Tibial artery (tissue), 4 donors: ENCODE measurements at regions not wholly inside any gene's neighbourhood (a gene's known extent, or its start where the extent isn't known, plus 50 kb on each side); places are given as distances from the start of the nearest gene placed in this dataset.

ENCODE experiments used
- DNase-seq, 2 donors: peaks; one replicate each; pipeline ENCODE4 v3.0.0-alpha.2; 2019
- H3K27ac ChIP-seq, 2 donors: fragments of 200-600 bp; sonication (generic) in 1 of 2; 1 replicate in 1 of 2; 2 replicates in 1 of 2; pipeline ENCODE4 v1.5.1; 2018 to 2019; ENCODE audit warnings: mild to moderate bottlenecking in 1 of 2
- H3K27me3 ChIP-seq, 2 donors: fragments of 200-600 bp; sonication (generic) in 1 of 2; one replicate each; pipeline versions ENCODE4 v1.5.1 to v1.6.0; 2016 to 2019
- H3K36me3 ChIP-seq, 3 donors: fragments of 200-600 bp; sonication (generic) in 2 of 3; one replicate each; pipeline ENCODE4 v1.5.1; 2016 to 2019; ENCODE audit warnings: mild to moderate bottlenecking in 2 of 3
- H3K4me1 ChIP-seq, 4 donors: fragments of 200-600 bp; sonication (generic) in 2 of 4; 1 replicate in 3 of 4; 2 replicates in 1 of 4; pipeline ENCODE4 v1.5.1; 2016 to 2019
- H3K4me3 ChIP-seq, 2 donors: fragments of 200-600 bp; sonication (generic) in 1 of 2; 1 replicate in 1 of 2; 2 replicates in 1 of 2; pipeline ENCODE4 v1.5.1; 2018 to 2019; ENCODE audit warnings: mild to moderate bottlenecking in 2 of 2
- H3K9me3 ChIP-seq, 3 donors: fragments of 200-600 bp; sonication (generic) in 1 of 3; one replicate each; pipeline ENCODE4 v1.5.1; 2016 to 2019
- intact Hi-C: fragments of 100-400 bp; cut with DNase I; formaldehyde crosslinking; loops from one replicate; pipeline ENCODE4 v1.15.0; 2023; ENCODE audit warnings: low total_unique reads
- TF ChIP-seq, protein P1 (sequence below), 2 experiments: fragments of 200-600 bp in 1 of 2; fragments of 450-650 bp in 1 of 2; IDR thresholded peaks; one replicate each; pipeline ENCODE4 v1.5.1; 2017 to 2019; ENCODE audit warnings: antibody characterized with exemption in 2 of 2, mild to moderate bottlenecking in 1 of 2, moderate library complexity in 1 of 2

DNA sequence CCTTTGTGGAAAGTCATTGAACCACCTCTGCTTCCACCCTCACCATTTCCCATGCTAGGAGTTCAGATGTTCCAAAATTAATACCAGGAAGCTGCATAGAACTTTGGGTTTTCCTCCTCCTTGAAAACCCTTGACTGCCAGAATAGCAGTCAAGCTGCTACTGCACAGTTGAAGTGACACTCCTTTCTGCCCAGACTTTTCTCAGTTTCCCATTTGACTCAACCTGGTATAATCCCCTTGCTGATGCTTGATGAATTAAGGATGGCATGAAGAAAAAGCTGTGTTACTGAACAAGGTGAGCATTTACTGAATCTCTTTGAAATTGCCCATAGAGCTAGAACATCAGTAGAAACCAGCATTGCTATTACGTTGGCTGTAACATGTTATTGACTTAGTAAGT lies 286.0 kb downstream of the EDEM1 start:
- TF ChIP-seq, protein P1, sequence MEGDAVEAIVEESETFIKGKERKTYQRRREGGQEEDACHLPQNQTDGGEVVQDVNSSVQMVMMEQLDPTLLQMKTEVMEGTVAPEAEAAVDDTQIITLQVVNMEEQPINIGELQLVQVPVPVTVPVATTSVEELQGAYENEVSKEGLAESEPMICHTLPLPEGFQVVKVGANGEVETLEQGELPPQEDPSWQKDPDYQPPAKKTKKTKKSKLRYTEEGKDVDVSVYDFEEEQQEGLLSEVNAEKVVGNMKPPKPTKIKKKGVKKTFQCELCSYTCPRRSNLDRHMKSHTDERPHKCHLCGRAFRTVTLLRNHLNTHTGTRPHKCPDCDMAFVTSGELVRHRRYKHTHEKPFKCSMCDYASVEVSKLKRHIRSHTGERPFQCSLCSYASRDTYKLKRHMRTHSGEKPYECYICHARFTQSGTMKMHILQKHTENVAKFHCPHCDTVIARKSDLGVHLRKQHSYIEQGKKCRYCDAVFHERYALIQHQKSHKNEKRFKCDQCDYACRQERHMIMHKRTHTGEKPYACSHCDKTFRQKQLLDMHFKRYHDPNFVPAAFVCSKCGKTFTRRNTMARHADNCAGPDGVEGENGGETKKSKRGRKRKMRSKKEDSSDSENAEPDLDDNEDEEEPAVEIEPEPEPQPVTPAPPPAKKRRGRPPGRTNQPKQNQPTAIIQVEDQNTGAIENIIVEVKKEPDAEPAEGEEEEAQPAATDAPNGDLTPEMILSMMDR (IDR thresholded peaks at IDR 0.05): no peak
- Histone ChIP-seq H3K9me3 (no peaks in the 10 kb centered on the region), H3K27ac (no peak overlapping the region), H3K4me3 (no peak overlapping the region), H3K36me3 (no peaks in the 10 kb centered on the region), H3K27me3 (no peaks in the 10 kb centered on the region), H3K4me1 (no peaks in the 10 kb centered on the region)
- intact Hi-C loops: no loop called here
- DNase-seq: no peak

DNA sequence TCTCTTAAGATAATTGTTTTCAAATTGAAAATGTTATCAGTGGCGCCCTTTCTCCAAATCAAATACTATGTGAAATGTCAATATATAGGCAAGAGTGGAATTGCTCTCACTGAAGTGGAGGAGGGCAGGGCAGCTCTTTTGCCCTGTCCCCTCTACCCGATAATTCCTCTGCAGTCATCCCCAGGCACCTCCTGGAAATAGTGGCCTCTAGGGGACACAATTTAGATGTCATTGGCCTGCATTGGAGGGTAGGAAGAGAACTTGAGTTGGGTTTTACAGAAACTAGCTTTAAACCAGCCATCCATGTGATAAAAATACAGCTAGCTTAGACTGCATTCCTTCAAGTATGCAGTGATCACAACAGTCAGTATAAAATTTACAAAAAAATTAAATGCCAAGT lies 288.9 kb downstream of the EDEM1 start:
- Histone ChIP-seq H3K27ac (no peak overlapping the region), H3K4me3 (no peak overlapping the region), H3K36me3 (no peaks in the 10 kb centered on the region), H3K4me1 (no peaks in the 10 kb centered on the region), H3K9me3 (no peaks in the 10 kb centered on the region), H3K27me3 (no peaks in the 10 kb centered on the region)
- intact Hi-C loops: no loop called here
- no peak for DNase-seq
- TF ChIP-seq, protein P1 (IDR thresholded peaks at IDR 0.05): no peak

DNA sequence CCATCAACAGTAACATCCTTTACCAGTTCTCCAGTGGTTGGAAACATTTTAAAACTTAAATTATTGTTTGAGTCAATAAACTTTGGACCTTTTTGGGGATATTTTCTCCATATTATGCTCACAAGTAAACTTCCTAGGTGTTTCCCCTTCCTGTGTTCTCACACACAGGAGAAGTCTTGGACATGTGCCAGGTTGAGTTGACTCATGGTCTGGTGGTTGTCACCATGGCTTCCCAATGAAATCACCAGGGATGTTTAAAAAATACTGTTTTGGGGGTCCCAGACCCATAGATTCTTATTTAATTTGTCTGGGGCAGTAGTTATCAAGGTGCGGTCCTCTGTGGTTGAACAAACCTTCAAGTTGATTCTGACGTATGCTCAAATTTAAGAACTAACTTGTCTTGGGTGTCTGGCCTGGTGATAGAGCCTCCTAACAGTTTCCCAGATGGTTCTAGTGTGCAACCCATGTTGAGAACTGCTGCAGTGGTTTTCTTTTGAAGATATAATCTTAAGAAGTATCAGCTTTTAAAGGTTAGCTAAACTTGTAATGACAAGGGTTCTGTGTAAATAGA lies 291.8 kb downstream of the EDEM1 start:
- H3K4me1 ChIP-seq: no peaks in the 10 kb centered on the region
- no peaks in the 10 kb centered on the region for H3K36me3 ChIP-seq
- TF ChIP-seq, protein P1 (IDR thresholded peaks at IDR 0.05): no peak
- no peaks in the 10 kb centered on the region for H3K27me3 ChIP-seq
- no peaks in the 10 kb centered on the region for H3K9me3 ChIP-seq
- no peak overlapping the region for H3K4me3 ChIP-seq
- intact Hi-C loops: no loop called here
- H3K27ac ChIP-seq: no peak overlapping the region
- DNase-seq: no peak

DNA sequence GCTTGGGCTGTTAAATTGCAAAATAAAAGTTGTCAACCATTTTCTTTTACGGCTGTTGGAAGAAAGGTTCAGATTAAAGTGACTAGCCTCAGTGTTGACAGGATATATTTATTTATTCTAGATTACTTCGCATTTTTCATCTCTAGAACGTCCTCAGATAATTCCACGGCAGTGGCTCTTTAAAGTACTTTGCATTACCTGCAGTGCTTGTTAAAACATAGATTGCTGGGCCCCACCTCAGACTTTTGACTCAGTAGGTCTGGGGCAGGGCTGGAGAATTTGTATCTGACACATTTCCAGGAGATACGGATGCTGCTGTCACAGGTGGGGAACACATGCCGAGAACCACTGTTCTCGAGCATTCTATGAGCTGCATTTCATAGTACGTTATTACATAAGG lies 292.7 kb downstream of the EDEM1 start:
- H3K27ac ChIP-seq: no peak overlapping the region
- no peaks in the 10 kb centered on the region for H3K36me3 ChIP-seq
- intact Hi-C loops: no loop called here
- no peaks in the 10 kb centered on the region for H3K27me3 ChIP-seq
- DNase-seq: no peak
- H3K4me3 ChIP-seq: no peak overlapping the region
- H3K4me1 ChIP-seq: no peaks in the 10 kb centered on the region
- TF ChIP-seq, protein P1 (IDR thresholded peaks at IDR 0.05): no peak
- no peaks in the 10 kb centered on the region for H3K9me3 ChIP-seq

DNA sequence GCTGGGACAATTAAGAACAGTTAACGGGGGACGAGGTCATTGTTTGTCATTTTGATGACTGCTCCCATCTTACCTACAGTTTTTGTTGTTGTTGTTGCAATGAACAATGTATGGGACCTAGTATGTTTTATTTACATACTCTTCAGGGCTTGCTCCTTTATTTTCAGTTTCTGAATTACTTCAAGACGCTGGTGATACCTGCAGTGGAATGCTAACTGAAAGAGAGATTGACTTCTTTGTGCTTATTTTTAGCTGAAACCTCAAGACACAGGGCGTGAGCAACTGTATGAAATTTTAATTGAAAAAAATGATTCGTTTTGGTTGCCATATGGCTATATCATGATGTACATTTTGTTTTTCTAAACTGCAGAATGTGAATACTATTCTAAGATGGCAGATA lies 297.9 kb downstream of the EDEM1 start:
- no peak overlapping the region for H3K4me3 ChIP-seq
- intact Hi-C loops: no loop called here
- no peak for DNase-seq
- H3K4me1 ChIP-seq: no peaks in the 10 kb centered on the region
- TF ChIP-seq, protein P1 (IDR thresholded peaks at IDR 0.05): no peak
- H3K27me3 ChIP-seq: no peaks in the 10 kb centered on the region
- H3K9me3 ChIP-seq: no peaks in the 10 kb centered on the region
- no peaks in the 10 kb centered on the region for H3K36me3 ChIP-seq
- no peak overlapping the region for H3K27ac ChIP-seq

DNA sequence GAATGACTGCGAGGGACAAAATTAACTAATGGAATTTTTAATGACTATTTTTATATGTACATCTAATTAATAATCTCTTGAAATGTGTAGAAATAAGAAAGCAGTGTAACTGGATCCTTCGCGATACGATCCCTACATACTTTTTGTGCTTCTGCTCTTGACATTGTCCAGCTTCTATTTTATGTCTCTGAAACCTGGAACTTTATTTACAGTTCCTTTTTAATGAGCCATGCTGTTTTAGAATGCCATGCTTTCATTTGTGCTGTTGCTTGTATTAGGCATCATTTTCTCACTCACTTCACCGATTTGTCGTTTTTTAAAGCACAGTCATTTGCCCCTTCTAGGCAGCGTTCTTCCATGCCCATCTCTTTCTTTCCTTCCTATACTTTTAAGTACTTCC lies 301.3 kb downstream of the EDEM1 start:
- intact Hi-C loops: no loop called here
- Histone ChIP-seq H3K27ac (no peak overlapping the region), H3K27me3 (no peaks in the 10 kb centered on the region), H3K36me3 (no peaks in the 10 kb centered on the region), H3K4me3 (no peak overlapping the region), H3K9me3 (no peaks in the 10 kb centered on the region), H3K4me1 (no peaks in the 10 kb centered on the region)
- TF ChIP-seq, protein P1 (IDR thresholded peaks at IDR 0.05): no peak
- DNase-seq: no peak
